Daoy (cell line): ENCODE measurements at regions not wholly inside any gene's neighbourhood (a gene's known extent, or its start where the extent isn't known, plus 50 kb on each side); places are given as distances from the start of the nearest gene placed in this dataset.
A peak's percentile ranks its signal among the peaks of the same experiment; 100 is the strongest.
"Not testable (repeated sequence)": the region's sequence is repeated elsewhere in the genome, so short reads cannot be mapped to it uniquely, and the experiment has no call there.

Experiments
- DNase-seq: peaks from one replicate; pipeline ENCODE4 v3.0.0-alpha.2; 2015; ENCODE audit warnings: low read depth

DNA sequence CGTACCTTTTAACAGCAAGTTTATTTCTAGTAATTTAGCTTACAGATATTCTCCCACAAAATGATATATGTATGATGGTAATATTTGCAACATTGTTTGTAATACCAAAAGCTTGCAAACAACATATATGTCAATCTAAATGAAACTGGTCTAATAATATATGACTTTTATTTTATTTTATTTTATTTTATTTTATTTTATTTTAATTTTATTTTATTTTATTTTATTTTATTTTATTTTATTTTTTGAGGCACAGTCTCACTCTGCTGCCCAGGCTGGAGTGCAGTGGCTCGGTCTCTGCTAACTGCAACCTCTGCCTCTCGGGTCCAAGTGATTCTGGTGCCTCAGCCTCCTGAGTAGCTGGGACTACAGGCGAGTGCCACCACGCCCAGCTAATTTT is 94.6 kb upstream of the ABCA1 start:
- DNase-seq: not testable (repeated sequence)

DNA sequence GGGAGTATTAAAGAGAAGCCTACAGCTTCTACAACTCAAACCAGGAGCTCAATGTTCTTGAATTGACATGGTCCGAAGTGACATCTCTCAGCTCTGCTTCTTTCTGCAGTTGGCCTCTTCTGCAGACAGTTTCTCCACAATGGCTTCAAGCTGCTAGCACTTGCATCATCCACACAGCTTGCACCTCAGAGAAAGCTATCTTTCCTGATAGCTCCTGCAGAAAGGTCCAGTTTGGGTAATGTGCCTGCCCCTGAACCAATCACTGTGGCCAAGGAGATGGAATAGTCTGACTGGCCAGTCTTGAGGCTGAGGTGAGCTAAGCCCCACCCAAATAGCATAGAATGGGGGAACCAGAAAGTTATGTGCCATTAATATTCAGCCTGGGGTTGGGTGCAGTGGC is 95.8 kb upstream of the ABCA1 start:
- no peak for DNase-seq

DNA sequence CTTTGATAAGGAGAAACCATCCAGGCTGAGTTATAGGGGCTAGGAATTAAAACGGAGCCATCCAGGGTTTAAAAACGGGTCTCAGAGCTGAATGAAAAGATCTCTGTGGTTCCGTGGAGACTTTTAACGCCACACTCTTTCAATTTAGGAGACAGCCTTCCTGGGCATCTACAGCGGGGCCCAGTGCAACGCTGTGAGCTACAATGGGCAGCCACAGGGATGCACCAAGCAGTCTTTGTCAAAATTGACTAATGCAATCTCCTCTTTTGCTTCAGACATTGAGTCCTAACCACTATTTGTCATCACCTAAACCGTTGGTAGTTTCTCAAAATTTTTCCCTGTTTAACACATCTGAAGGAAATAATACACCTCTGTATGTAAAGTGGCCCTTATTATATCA is 96.6 kb upstream of the ABCA1 start:
- DNase-seq: no peak

DNA sequence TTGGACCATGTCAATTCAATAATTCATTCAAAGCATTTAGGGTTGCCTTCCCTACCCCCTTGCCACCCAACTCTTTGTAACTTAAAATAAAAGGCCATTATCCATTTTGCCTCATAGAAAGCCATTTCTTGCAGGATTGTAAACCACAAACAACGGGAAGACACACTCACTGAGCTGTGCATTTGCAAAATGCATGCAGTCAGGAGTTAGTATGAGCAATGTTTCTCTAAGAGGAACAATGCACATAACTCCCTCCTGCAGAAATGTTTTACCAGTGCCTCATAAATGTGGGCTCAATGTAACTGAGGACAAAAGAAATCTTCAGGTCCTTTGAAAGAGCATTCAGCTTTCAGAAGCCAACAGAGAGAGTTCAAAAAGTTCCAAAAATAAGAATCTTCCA is 98.5 kb upstream of the ABCA1 start:
- no peak for DNase-seq

DNA sequence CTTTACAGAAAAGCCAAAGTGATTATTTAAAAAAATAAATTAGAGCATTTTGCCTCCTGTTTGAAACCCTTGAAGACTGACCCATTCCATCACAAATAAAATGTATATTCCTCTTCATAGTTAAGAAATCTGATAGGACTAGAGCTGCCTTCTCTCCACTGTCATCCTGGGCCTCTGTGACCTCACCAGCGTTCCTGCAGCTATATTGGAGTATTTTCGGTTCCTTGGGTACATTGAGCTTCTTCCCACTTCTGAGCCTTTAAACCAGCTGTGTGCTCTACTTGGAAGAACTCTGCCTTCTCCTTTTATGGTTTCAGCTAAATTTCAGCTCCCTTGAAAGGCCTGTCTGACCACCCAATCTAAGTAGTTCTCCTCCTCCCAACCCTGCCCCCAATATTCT is 99.1 kb upstream of the ABCA1 start:
- DNase-seq: no peak

DNA sequence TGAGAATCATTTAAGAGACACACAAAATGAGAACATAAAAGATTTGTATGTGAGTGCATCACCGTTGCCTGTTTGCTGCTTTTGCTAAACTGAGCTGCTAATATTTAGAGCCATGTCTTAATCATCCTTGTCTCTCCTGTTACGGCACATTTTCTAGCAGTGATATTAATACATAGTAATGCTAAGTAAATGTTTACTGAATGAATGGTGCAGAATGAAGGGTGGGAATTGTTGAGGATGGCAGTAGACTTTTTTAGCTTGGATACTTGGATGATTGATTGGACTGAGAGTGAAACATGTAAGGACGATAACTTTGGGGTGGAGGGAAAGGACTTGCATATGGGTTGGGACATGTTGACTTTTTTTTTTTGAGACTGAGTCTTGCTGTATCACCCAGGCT is 102.3 kb upstream of the ABCA1 start:
- no peak for DNase-seq

DNA sequence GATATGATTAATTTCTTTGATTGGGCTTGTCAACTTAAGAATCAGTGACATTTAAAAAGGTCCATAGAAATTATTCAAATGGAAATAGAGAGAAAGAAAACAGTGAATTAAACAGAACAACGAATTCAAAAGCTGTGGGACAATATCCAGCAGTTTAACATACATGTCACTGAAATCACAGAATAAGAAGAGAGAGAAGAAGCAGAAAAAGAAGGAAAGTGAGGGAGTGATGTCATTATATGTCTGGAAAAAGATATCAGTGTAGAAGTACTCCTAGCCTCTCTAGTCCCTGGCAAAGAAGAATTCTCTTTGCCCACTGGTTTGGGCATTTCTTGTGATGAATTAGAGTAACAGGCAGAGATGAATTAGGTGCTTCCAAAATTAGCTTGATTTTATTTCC is 109.2 kb upstream of the ABCA1 start:
- no peak for DNase-seq

DNA sequence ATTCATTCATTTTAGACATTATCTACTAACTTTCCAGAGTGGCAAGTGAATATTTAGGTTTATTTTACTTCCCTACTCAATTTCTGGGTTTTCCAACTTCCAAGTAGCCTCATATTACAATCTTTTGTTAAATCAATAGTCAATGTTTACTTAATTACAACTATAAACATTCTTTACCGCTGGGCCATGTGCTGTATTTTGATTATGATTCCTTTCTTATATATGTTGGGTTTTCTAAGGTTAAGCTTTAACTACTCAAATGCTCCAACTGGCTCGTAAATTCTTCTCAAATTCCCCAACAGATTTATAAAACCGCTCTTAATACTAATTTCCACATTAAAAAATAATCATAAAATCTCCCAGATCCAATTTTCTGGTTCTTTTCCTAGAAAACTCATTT is 110.1 kb upstream of the ABCA1 start:
- DNase-seq: no peak

DNA sequence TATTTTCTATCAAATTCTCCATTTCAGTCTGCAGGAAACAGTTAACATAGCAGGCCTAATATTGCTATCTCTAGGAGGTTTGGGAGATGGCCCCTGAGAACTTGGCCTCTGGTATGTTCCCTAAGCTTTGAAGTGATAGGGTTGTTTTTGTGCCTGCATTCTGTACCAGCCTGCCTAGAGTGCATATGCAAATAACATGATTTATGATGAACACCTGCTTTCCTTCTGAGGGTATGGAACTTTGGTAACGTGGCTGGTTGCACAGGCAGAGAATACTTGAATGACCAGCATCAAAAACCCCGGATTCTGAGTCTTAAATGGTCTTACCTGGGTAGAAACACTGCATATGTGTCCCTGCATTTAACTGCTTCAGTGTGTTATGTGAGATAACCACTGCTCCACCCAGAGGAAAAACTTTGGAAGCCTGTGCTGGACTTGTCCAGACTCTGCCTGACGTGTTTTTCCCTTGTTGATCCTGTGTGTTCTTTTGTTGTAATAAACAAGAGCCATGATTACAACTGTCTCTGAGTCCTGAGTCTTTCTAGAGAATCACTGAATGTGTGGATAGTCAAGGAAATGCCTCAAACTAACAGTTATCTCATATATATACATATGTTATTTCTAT is 111.3 kb upstream of the ABCA1 start:
- DNase-seq: no peak

DNA sequence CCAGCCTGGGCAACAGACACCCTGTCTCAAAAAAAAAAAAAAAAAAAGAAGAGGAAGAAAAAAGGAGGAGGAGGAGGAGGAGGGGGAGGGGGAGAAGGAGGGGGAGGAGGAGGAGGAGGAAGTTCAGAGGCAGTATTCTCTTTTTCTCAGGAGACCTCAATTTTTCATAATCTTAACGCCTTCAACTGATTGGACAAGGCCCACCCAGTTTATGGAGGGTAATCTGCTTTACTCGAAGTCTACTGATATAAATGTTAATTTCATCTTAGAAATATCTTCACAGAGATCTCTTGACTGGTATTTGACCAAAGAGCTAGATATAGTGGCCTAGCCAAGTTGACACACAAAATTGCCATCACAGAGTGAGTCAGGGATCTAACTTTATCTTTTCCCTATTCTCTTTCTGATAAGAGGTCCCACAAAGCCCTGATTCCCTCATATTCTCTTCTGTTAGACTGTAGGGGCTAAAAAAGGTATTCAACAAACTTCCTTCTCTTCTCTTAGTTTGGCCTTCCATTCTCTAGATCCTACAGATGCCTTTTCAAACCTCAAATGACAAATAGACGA is 115.5 kb upstream of the ABCA1 start:
- DNase-seq: no peak

DNA sequence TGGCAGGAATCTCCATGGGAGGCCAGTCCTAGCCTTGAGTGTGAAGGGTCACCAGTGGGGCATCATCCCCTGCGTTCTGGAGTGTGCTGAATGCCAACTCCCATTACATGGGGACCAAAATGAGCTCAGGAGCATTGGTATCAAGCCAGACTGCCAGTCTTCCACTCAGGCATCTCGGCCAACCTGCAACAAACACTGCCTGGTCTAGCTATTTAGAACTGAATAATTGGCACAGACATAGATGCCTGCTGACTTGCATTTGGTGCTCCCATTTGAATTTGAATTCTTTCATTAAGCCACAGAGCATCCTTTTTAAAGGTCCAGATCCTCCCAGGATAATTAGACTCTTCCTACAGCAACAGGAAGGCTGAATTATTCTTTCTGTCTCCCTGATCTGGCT is 116.6 kb upstream of the ABCA1 start:
- no peak for DNase-seq

DNA sequence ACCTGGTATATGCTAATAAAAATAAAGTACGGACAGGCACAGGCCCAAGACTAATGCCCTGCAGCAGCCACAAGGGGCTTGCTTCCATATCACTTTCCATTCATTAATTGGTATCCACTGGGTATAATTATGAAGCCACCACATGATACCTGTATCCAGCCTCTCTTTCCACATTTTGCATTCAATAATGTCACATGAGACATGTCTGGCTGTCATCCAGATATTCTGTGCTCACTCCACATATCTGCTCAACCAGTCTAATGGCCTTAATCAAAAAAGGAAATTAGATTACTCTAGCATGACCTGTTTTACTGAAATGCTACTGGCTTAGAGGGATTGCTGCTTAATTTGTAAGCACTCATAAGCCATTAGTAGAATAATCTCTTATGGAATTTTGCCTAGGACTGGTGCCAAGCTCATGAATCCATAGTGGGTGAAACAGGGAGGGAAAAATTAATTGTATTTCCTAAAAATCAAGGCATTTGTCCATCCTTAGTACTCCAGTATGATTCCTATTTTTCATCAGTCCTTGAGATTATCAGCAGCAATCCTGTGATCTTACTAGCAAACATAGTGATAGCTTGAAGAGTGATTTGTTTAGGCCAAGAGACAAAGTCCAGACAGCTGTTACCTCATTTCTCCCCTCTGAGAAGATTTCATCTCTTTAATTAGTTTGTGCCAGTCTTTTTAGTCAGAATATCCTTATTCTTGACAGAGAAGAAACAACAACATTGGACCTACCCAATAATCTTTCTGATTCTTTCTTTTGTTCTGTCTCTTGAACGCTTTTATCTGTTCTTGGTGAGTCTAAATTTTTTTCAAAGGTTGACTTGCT is 119.2 kb upstream of the ABCA1 start:
- no peak for DNase-seq

DNA sequence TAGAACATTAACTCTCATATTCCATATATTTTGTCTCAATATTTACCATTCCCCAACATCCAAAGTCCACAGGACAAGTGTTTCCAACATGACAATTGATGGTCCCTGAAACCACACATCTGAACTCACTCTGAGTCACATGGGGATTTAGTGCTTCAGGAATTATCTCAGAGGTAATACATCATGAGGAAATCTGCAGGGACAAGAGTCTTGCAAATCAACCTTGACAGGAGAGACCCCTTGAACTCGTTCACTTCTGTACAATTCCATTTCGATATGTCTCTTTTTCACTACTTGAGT is 119.7 kb upstream of the ABCA1 start:
- DNase-seq: no peak

DNA sequence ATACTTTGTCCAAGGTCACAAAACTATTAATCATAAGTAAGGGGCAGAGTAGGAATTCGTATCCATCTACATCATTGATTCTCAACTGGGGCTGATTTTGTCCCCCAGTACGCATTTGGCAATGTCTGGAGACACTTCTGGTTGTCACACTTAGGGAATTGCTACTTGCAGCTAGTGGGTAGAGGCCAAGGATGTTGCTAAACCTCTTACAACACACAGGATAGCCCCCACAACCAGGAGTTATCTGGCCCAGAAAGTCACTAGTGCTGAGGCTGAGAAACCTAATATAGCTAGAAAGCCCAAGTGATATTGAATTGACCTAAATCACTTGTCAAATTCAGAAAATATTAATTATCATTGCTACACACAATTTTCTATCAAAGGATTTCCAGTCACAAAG is 120.4 kb upstream of the ABCA1 start:
- DNase-seq: no peak

DNA sequence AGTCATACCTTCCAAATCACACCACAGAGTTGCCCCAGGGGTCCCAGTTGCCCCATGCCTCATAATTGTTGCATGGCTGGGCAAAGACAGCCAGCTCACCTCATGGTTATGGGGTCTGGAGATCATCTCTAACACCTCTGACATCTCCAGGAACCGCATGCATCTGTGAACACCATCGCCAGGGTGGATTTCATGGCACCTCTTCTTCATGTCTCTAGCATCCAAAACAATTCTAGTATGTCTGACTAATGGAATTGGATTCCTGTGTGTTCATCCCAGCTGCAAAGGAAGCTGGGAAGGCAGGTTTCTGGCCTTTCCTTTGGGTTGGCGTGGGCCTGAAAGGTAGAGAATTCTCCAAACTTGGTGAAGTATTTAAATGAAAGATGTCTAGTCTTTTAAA is 122.3 kb upstream of the ABCA1 start:
- no peak for DNase-seq

DNA sequence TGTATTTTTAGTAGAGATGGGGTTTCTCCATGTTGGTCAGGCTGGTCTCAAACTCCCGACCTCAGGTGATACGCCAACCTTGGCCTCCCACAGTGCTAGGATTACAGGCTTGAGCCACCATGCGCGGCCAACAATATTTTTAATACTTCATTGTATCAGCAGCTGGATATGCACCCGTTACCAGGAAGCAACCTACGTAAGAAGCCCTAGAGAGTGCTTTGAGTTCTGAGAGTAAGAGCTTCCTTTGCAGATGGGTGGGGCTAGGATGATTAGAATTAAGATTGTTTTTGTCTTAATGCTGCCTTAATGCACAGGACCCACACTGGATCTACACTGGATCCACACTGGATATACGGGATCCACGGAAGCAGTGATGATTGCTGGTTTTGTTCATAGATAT is 123.9 kb upstream of the ABCA1 start:
- DNase-seq: no peak

DNA sequence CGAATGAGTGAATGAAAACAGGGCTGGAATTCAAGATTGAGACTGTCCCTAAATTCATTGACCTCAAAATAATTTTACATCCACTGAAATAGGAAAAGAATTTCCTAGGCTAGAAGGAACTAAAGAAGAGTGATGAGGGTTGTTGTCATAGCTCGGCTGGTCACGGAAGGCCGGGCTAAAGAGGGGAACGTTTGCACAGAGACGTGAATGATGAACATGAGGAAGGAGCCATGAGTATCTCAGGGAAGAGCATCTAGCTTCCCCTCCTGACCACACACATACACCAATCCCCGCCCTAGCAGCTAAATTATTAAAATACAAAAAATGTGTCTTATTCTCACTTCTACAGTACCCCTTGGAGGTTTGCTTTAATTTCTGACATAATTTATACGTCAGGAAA is 124.4 kb upstream of the ABCA1 start:
- no peak for DNase-seq

DNA sequence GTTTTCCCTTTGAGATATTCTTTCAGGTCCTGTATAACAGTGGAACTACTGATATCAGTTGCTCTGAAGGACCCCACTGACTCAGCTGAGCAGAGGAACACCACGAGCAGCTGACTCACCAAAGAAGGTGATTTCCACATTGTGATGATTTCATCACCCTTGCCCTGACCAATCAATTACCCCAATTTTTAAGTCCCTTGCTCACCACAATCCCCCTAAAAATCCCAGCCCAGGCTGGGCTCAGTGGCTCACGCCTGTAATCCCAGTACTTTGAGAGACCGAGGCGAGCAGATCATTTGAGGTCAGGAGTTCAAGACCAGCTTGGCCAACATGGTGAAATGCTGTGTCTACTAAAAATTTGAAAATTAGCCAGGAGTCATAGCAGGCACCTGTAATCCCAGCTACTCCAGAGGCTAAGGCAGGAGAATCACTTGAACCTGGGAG is 125.3 kb upstream of the ABCA1 start:
- peak; percentile 87 for DNase-seq

DNA sequence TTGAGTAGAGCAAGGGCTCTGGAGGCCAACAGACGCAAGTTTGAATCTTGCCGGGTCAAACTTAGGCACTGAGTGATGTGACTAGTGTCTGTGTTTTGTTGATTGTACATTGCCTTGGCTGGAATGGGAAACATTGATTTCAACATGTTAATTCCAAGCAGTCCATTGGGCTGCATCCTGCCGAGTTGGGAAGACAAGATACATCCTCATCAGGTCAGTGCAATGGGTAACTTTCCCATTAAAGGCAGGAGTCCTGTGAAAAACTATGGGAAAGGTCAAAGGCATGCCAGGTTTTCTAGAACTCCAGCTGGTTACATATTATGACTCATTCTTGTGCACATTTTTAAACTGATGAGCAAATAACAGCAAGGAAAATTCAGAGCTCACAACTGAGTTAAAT is 126.5 kb upstream of the ABCA1 start:
- DNase-seq: peak; percentile 62

DNA sequence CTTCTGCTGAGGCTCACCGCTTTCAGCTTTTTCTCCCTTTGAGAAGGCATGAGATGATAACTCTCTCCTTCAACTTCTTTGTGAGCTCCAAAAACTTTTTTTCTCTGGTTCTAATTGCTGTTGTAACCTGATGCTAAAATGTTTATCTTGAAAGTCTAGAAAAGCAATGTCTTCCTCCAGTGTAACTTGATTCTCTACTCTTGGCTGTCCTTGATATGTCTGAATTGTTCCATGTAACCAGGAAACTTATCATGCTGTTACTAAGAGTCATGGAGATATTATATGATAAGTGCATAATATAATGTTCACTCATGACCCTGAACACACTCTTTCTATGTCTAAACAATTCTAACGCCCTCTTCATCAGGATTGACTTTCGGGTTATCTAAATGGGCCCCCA is 128.0 kb upstream of the ABCA1 start:
- DNase-seq: no peak

DNA sequence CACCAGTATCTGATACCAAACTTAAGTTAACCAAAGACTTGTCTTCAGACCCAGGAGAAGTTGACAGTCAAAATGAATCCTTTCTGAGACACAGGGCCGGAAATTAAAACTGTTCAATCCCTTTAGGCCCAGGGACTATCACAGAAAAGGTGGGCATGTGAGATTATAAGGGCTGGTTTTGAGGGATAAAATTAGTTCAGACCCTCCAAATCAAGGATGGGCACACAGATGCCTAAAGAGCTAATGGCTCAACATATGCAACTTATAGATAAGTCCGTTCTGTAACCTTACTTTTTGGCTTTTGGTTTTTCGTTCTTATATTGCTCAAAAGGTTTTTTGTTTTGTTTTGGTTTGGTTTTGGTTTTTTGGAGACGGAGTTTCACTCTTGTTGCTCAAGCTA is 129.6 kb upstream of the ABCA1 start:
- no peak for DNase-seq

DNA sequence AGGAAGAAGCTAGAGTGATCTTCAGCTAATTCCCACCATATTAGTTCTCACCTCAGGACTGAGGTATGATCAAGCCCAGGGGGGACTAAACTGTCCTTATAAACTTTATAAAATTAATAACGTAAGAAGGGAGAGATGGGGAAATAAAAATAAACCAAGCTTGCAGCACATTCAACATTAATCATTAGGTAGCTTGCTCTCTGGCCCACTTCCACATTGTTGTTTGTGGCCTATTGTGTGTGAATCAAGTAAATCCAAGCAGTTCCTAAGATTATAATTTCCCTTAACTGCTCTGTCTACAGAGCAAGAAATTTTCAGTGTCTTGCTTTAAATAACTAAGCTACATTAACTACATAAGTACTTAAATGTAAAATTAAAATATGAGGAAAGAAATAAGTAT is 131.3 kb upstream of the ABCA1 start:
- DNase-seq: no peak

DNA sequence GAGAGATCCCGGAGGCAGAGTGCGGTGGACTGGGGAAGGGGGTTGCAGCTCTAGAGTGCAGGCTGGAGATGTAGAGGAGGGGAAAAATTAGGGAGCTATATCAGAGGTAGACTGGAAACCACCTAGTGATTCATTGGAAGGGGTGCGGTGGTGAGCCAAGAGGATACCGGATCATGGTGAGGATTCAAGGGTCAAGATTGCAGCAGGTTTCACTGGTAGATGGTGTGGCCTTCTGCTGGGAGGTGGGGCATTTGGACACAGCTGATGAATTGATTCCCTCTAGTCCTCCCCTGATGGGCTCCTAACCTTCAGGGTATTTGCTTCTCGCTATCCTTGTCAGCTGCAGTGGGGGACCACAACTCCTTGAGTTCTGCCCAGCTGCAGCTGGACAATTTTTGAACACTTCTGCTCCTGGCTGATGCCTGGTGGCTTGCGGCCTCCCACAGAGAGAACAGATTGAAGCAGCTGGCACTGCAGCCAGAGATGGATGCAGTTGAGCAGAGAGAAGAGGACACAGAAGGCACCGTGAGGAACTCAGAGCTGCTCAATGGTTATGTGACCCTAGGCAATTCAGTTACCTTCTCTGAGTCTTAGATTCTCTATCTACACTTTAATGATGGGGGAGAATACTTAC is 134.4 kb upstream of the ABCA1 start:
- DNase-seq: no peak
